HG03439 (cell line): ENCODE measurements at regions not wholly inside any gene's neighbourhood (a gene's known extent, or its start where the extent isn't known, plus 50 kb on each side); places are given as distances from the start of the nearest gene placed in this dataset.

Experiments
- ATAC-seq: cut with Tn5 transposase; IDR thresholded peaks from one replicate; pipeline ENCODE4 v1.9.1; 2021; ENCODE audit warnings: mild to moderate bottlenecking, moderate library complexity; ENCODE audit not compliant: unreplicated experiment

DNA sequence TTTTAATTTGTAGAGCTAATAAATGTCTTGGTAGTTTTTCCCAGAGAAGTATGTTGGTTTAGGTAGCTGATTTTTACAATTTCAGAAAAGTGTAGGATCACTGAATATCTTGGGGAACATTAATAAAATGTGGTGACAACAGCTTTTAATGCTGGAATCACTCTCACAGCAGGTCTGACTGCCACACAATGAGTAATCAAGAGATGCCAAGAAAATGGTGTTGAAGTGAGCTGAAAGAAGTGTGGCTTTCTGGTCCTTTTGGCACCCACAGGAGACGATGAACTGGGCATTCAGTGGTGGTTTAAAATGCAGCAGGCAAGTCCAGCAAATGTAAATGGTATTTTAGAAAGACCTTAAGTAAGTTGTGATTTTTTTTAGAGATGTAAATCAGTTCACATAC is 175.8 kb downstream of the CBLN2 start:
- no peak for ATAC-seq

DNA sequence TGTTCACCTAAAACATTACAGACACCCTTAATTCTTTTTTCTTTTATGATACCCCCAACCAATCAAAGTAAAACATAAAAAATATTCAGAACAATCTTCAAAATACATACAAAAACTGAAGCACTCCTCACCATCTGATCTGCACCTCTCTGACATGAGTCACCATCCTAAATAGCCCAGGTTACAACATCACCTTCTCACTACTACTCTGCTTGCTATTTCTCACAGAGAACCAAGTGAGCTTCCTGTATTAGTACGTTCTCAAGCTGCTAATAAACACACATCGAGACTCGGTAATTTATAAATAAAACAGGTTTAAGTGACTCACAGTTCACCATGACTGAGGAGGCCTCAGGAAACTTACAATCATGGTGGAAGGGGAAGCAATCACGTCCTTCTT is 183.5 kb downstream of the CBLN2 start:
- ATAC-seq: no peak

DNA sequence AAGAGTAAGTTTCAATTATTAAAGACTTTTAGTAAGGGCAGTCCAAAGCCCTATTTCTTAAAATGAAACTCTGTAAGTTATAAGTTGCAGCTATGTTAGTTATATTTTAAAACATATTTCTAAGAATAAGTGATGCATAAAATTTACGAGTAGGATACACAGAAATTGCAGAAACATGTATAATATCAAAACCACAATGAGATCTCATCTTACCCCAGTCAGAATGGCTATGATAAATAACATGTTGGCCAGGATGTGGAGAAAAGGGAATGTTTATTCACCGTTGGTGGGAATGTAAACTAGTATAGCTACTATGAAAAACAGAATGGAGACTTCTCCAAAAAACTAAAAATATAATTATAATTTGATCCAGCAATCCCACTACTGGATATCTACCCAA is 201.2 kb downstream of the CBLN2 start:
- no peak for ATAC-seq

DNA sequence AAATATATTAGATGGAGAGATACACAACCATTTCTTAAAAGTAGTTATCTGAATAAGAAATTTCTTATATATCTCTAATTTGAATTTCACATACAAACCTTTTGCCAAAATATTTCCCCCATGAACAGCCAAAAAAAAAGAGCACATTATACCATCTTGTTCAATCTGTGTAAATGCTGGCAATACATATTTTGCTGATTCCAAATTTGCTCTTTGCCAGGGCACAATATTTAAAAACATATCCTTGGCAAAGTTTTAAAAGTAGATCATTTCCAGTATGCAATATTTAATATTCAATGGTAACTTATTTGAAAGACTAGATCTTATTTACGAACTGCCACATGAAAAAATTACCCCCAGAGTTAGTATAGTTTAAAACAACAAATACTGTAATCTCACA is 204.2 kb downstream of the CBLN2 start:
- ATAC-seq: no peak

DNA sequence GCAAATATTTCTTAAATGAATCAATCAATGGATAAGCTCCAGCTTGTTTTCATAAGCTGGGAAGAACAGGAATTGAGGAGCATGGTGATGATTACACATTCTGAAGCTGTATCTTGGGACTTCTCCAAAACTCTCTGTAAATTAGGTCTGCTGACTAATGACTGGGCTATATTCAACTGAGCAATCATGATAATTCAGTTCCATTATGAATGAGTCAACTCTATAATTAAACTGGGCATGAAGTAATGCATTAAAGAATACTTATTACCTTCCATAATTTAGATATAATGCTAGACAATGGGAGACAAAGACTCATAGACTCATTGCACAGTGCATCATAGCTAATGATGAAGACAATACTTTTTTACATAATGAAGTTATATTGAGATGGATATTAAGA is 207.4 kb downstream of the CBLN2 start:
- no peak for ATAC-seq

DNA sequence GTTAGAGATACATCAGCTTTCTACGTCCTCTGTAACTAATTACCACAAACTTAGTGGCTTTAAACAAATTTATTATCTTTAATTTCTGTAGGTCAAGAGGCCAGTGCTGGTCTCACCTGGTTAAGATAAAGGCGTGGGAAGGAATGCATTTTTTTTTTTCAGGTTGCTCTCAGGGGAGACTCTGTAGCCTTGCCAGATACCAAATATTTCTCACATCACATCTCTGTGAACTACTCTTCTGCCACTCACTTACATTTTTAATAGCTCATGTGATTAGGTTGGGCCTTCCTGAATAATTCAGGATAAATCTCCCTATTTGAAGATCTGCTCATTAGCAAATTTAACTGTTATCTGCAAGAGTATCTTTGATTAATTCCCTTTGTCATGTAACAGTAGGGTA is 214.6 kb downstream of the CBLN2 start:
- ATAC-seq: no peak

DNA sequence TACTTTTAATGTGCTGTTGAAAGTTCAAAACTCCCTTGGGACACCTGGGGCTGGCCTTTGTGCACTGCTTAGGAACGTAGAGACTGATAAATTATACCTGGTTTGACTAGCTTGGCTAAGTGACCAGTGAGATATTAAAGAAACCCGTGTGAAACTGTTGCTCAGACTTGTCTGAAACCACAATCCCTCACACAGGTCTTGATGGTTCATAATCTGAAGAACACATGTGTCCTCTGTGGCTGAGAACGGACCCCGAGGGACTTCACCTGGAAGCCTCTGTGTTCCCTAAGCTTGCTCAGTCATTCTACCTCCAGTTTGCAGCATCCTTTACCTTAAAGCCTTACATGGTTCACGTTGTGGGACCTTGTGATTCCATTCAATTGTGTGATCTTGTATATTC is 218.8 kb downstream of the CBLN2 start:
- ATAC-seq: peak; percentile 65

DNA sequence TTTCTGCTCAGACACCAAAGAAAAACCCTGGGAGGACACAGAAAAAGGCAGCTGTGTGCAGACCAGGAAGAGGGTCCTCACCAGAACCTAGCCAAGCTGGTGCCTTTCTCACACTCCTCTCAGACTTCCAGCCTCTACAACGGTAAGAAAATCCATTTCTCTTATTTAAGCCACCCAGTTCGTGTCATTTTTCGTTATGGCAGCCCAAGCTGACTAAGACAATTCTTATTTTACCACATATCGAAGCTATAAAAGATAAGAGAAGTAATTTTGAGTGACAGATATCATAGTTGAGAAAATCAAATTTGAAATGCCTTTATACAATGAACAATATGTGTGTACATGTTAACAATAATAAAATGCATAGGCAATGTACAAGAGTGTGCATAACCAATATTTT is 219.5 kb downstream of the CBLN2 start:
- no peak for ATAC-seq

DNA sequence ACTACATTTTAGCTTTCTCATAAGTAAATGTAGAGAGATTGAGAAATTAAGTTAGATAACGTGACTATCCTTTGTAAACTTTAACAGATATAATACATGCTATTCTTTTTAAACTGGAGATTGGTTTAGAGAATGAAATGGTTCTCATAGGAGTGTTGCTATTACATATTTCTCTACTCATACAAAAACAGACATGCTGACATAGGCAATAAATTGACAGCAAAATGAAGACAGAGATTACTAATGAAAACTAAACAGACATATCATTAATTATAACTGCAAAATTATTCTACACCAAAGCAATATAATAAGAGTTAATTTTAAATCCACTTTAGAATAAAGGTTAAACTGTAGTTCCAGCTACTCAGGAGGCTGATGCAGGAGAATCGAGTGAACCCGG is 227.6 kb downstream of the CBLN2 start:
- ATAC-seq: no peak

DNA sequence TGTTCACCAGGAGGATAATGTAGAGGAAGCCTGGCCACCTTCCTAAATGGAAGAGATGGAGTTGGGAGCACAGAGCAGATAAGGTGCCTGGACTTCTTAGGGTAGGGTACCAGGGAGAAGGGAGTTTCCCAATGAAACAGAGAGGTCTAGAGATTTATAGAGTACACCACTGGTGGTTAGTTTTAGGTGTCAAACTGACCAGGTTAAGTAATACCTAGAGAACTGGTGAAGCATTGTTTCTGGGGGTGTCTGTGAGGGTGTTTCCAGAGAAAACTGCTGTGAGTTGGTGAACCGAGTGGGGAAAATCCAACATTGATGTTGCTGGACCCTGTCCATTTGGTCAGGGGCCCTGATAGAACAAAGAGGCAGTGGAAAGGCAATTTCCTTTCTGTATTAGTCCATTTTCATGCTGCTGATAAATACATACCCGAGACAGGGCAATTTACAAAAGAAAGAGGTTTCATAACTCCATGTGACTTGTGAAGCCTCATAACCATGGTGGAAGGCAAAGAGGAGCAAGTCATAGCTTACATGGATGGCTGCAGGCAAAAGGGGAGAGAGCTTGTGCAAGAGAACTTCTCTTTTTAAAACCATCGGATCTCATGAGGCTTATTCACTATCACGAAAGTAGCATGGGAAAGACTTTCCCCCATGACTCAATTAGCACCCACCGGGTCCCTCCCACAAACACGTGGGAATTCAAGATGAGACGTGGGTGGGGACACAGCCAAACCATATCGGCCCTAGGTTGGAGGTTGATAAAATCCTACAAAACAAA is 260.8 kb downstream of the CBLN2 start:
- no peak for ATAC-seq

DNA sequence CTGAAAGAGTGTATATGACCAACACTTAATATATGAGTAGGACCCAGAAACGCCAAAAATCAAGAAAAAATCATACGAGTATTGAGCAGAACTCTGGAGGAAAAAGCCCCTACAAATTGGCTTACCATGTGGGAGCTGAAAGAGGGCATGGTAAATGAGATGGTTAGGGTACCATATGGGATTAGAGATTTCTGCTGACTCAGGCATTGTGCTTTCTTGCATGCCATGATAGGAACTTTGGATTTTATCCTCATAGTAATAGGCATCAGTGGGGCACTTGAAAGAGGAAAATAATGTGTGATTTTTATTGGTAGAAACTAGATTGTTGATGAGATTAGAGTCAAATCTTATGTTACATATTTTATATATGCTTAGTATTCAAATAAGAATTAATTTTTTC is 271.1 kb downstream of the CBLN2 start:
- no peak for ATAC-seq

DNA sequence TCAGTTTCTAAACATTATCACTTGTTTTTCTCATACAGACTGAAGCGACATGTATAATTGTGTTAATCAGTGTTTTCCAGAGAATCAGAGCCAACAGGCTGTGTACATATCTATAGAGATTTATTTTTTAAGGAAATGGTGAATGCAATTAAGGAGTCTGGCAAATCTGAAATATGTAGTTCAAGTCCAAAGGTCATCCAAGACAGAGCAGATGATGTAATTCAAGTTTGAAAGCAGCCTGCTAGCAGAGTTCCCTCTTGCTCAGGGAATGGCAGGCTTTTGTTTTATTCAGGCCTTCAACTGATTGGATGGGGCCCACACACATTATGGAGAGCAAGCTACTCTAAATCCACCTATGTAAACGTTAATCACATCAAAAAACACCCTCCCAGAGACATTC is 282.6 kb downstream of the CBLN2 start:
- no peak for ATAC-seq

DNA sequence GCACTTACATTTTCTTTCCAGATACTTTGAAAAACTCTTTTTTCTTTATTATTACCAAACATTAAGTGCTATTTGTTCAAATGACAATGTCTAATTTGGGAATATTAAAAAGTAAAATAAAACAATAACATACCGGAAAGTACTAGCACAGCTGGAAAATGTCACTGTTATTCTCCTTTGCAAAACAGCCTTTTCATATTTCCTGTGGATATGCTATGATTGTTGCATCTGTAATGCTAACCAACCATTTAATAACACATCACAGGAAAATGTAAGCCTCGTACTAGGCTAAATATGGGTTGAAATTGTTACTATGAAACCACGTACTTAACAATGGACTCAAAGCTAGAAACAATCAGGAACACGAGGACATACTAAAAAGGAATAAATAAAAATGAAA is 298.1 kb downstream of the CBLN2 start:
- no peak for ATAC-seq

DNA sequence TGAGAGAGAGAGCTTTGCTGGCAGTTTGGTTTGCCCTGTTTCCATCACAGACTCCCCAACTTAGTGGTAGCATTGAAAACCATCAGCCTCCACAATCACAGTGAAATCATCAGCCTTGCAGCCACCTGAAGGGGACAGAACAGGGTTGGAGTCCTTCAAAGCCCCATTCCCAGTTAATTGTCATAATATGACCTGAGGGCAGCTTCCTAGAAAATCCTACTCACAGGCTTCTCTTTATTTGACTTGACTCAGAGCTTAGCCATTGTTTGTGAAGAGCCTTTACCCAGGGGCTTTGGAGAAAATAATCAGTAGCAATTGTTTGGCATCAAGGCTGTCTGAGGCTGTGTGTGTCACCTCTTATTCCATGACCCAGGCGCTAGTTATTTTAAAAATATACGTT is 308.7 kb downstream of the CBLN2 start:
- no peak for ATAC-seq

DNA sequence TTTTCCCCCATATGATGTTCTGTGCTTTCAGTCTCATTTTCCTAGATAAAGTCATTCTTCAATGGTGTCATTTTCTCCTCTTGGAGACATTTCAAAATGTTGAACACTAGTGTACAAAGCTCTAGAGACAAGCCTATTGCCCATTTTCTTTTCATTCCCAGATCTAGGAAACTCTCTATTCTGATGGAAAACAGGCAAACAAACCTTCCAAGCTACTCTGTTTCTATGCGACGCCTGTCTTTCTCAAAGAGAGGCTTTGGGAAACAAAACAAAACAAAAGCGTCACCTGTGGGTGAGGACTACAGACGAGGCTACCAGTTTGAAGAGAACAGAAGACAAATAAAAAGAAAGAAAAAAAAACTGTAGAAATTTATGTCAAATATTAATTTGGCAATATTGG is 311.0 kb downstream of the CBLN2 start:
- ATAC-seq: no peak

DNA sequence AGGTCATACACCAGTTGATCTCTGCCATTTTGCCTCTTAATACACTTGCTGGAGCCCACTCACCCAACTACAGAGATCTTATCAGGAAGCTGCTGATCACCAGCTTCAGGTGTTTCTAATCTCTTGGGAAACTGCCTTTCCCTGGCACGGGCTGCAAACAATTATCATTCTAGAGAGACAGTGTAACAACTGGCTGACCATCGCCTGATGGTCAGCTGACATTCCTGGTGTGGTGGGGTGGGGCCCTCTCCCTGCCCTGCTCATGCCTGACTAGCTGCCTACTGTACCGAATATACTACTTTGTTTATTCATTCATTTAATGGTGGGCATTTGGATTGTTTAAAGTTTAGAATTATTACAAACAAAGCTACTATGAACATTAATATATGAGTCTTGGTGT is 311.5 kb downstream of the CBLN2 start:
- ATAC-seq: no peak

DNA sequence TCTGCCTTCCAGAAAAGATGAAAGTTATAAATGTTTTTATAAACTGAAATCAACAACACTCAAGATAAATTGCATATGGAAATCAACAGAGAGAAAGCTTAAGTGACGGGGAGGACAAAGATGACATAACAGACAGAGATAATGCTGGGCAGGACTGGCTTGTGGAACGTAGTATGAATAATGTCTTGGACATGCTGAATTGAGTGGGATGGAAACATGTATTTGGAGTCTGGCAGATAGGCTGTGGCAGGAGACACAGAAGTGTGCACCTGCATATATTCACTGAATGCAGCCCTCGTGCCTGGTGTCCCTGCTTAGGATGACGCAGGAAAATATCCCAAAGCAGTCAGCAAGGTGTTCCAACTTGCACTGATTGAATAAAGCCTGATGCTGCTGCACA is 318.2 kb downstream of the CBLN2 start:
- no peak for ATAC-seq

DNA sequence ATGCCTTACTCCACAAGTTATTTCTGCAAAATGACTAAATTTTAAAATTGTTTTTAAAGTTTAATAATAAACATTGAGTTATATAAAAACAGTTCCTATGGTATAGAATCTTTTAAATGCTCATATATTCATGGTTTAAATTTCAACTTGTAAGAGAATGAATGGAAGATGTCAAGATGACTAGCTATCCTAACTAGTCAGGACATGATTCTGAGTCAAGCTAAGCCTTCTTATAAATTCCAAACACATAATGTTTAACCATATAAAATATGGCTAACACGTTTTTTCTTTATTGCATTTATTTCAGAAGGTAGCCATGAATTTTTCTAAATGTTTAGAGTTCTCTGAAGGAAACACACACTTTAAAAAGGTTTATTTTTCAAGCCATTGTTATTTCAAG is 320.4 kb downstream of the CBLN2 start:
- ATAC-seq: no peak

DNA sequence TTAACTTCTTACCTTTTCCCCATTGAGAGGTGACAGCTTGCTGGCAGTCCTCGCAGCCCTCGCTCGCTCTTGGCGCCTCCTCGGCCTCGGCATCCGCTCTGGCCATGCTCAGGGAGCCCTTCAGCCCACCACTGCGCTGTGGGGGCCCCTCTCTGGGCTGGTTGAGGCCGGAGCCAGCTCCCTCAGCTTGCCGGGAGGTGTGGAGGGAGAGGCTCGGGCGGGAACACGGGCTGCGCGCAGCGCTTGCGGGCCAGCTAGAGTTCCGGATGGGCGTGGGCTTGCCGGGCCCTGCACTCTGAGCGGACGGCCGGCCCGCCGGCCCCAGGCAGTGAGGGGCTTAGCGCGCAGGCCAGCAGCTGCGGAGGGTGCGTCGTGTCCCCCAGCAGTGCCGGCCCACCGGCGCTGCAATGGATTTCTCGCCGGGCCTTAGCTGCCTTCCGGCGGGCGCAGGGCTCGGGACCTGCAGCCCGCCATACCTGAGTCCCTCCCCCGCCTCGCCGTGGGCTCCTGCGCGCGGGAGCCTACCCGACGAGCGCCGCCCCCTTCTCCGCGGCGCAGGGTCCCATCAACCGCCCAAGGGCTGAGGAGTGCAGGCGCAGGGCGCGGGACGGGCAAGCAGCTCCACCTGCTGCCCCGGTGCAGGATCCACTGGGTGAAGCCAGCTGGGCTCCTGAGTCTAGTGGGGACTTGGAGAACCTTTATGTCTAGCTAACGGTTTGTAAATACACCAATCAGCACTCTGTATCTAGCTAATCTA is 335.0 kb downstream of the CBLN2 start:
- ATAC-seq: no peak

DNA sequence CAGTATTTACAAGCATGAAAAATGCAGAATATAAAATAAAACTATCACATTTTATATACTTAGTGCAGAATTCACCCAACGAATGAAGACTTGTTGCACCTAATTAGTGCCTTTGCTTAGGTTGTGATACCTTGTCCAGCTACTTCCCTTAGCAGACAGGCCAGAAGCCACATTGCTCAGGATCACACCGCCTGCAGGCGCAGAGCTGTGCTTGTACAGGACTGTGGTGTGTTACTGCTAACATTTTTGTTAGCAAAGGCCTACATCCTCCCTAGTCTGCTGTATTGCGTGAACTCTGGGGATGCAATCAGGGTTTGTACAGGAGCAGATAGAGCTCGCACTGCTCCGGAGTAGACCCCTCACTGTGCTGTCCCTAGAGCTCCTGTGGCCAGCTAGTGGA is 336.9 kb downstream of the CBLN2 start:
- ATAC-seq: no peak

DNA sequence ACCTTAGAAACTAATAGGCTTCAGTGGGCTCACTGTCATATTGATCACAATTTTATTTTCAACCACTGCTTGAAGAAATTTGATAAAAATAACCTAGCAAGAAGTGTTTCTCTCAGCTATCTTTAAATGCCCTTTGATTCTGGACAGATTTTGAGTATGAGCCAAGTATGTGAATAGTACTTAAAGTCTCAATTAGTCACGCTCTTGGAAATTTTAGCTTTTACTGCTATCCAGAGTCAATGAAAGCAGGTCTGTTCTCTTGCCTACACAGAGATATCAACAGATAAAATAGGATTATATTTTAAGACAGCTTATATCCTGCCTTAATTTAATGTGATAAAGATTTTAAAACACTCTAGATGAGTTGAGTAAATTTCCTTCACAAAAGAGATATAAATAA is 337.3 kb downstream of the CBLN2 start:
- ATAC-seq: no peak

DNA sequence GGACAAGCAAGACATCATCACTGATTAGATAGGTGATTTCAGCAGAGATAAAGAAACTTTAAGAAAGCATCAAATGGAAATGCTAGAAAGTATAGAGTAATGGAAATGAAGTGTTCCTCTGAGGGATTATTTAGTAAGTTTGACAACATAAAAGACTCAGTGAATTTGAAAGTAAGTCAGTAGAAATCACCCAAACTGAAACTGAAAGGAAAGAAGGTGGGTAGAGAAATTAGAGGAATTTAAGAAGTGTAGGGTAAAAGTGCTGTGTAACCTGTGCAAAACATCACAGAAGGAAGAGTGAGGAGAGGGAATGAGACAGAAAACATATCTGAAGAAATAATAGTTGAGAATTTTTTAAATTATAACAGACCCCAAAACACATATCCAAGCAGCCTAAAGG is 343.1 kb downstream of the CBLN2 start:
- peak; percentile 68 for ATAC-seq

DNA sequence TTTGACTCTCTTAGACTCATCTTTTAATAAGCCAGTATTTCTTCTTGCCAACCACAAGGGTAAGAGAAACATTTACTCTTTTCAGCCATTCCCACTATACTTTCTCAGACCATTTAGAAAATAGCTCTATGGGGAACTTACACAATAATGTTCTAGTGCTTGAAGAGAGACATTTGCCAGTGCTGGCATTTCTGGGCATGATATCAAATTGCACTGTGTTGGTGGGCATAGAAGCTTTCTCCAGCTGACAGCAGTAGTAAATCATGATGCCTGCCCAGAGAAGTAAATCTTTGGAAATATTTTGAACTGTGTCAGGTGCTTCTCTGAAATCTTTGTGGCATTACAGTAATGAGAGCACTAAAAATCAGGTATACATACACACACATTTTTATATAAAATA is 346.6 kb downstream of the CBLN2 start:
- ATAC-seq: no peak
